ENCODE measurements at regions not wholly inside any gene's neighbourhood (a gene's known extent, or its start where the extent isn't known, plus 50 kb on each side); places are given as distances from the start of the nearest gene placed in this dataset.

GRCh38 chr5:104385906-104386305 lies 823.3 kb upstream of the NUDT12 start:
- Histone ChIP-seq H3K4me1 (ENCODE audit: insufficient read depth, low read length, poor library complexity, severe bottlenecking) (no peaks in the 10 kb centered on the region), H3K36me3 (ENCODE audit: insufficient read depth, low read length) (no peaks in the 10 kb centered on the region), H3K27ac (ENCODE audit: low read depth, low read length, poor library complexity, severe bottlenecking) (no peak overlapping the region), H3K79me2 (ENCODE audit: insufficient read depth, low read depth, low read length) (no peaks in the 10 kb centered on the region), H3K9me2 (ENCODE audit: insufficient read depth, low read length) (no peaks in the 10 kb centered on the region), H4K20me1 (ENCODE audit: insufficient read depth, low read length) (no peaks in the 10 kb centered on the region; the same call in 1 of the 2 replicates), H3K4me3 (ENCODE audit: low read depth, low read length, poor library complexity, severe bottlenecking) (no peak overlapping the region), H3K9me3 (ENCODE audit: low read length) (no peaks in the 10 kb centered on the region), H2AFZ (ENCODE audit: low read length) (no peak overlapping the region), H3K4me2 (ENCODE audit: low read length) (no peak overlapping the region)
- CTCF ChIA-PET (ENCODE audit: unreplicated experiment): no interaction called here
- POLR2A ChIA-PET: no interaction called here
- intact Hi-C loops (cut with micrococcal nuclease; ENCODE audit: unreplicated experiment): no loop called here
- no peak for TF ChIP-seq EZH2phosphoT487 (IDR thresholded peaks at IDR 0.05; ENCODE audit: borderline replicate concordance, low read depth, low read length)
- no peak for TF ChIP-seq CTCF (conservative IDR thresholded peaks at IDR 0.05; ENCODE audit: low read length)
- BruUV-seq (replicated peaks): no TSS peak
- no peak for DNase-seq (ENCODE audit: low spot score)

GRCh38 chr5:104375345-104375744 lies 812.8 kb upstream of the NUDT12 start:
- no TSS peak for BruUV-seq (replicated peaks)
- no peaks in the 10 kb centered on the region for H4K20me1 ChIP-seq (ENCODE audit: insufficient read depth, low read length)
- H3K27ac ChIP-seq (ENCODE audit: low read depth, low read length, poor library complexity, severe bottlenecking): no peak overlapping the region
- H2AFZ ChIP-seq (ENCODE audit: low read length): no peak overlapping the region
- TF ChIP-seq EZH2phosphoT487 (IDR thresholded peaks at IDR 0.05; ENCODE audit: borderline replicate concordance, low read depth, low read length): no peak
- H3K4me2 ChIP-seq (ENCODE audit: low read length): no peak overlapping the region
- intact Hi-C loops (cut with micrococcal nuclease; ENCODE audit: unreplicated experiment): no loop called here
- H3K79me2 ChIP-seq (ENCODE audit: insufficient read depth, low read depth, low read length): no peaks in the 10 kb centered on the region
- no peaks in the 10 kb centered on the region for H3K36me3 ChIP-seq (ENCODE audit: insufficient read depth, low read length)
- no peaks in the 10 kb centered on the region for H3K4me1 ChIP-seq (ENCODE audit: insufficient read depth, low read length, poor library complexity, severe bottlenecking)
- ChIA-PET CTCF (ENCODE audit: unreplicated experiment) (no interaction called here), POLR2A (no interaction called here)
- H3K9me3 ChIP-seq (ENCODE audit: low read length): no peaks in the 10 kb centered on the region
- no peak overlapping the region for H3K4me3 ChIP-seq (ENCODE audit: low read depth, low read length, poor library complexity, severe bottlenecking)
- DNase-seq (ENCODE audit: low spot score): no peak
- H3K9me2 ChIP-seq (ENCODE audit: insufficient read depth, low read length): no peaks in the 10 kb centered on the region

GRCh38 chr5:104372796-104373195 lies 810.2 kb upstream of the NUDT12 start:
- no peaks in the 10 kb centered on the region for H3K4me1 ChIP-seq (ENCODE audit: insufficient read depth, low read length, poor library complexity, severe bottlenecking)
- H3K79me2 ChIP-seq (ENCODE audit: insufficient read depth, low read depth, low read length): no peaks in the 10 kb centered on the region
- no peaks in the 10 kb centered on the region for H3K9me2 ChIP-seq (ENCODE audit: insufficient read depth, low read length)
- POLR2A ChIA-PET: no interaction called here
- H3K36me3 ChIP-seq (ENCODE audit: insufficient read depth, low read length): no peaks in the 10 kb centered on the region
- intact Hi-C loops (cut with micrococcal nuclease; ENCODE audit: unreplicated experiment): no loop called here
- H3K4me2 ChIP-seq (ENCODE audit: low read length): no peak overlapping the region
- no TSS peak for BruUV-seq (replicated peaks)
- no peak overlapping the region for H3K4me3 ChIP-seq (ENCODE audit: low read depth, low read length, poor library complexity, severe bottlenecking)
- H3K9me3 ChIP-seq (ENCODE audit: low read length): no peaks in the 10 kb centered on the region
- CTCF ChIA-PET (ENCODE audit: unreplicated experiment): no interaction called here
- DNase-seq (ENCODE audit: low spot score): no peak
- H2AFZ ChIP-seq (ENCODE audit: low read length): no peak overlapping the region
- H4K20me1 ChIP-seq (ENCODE audit: insufficient read depth, low read length): no peaks in the 10 kb centered on the region
- no peak for TF ChIP-seq EZH2phosphoT487 (IDR thresholded peaks at IDR 0.05; ENCODE audit: borderline replicate concordance, low read depth, low read length)
- TF ChIP-seq CTCF (conservative IDR thresholded peaks at IDR 0.05; ENCODE audit: low read length): no peak
- no peak overlapping the region for H3K27ac ChIP-seq (ENCODE audit: low read depth, low read length, poor library complexity, severe bottlenecking)
